GM12801 (cell line): ENCODE measurements at regions not wholly inside any gene's neighbourhood (a gene's known extent, or its start where the extent isn't known, plus 50 kb on each side); places are given as distances from the start of the nearest gene placed in this dataset.

ENCODE experiments used
- TF ChIP-seq, protein P1 (sequence below): IDR thresholded peaks from one replicate; pipeline ENCODE4 v1.5.1; 2011; ENCODE audit warnings: control low read depth; ENCODE audit not compliant: insufficient read length; ENCODE audit errors: extremely low read depth

GRCh38 chr5:99348597-99348996 lies 419.8 kb upstream of the CHD1 start:
- TF ChIP-seq, protein P1, sequence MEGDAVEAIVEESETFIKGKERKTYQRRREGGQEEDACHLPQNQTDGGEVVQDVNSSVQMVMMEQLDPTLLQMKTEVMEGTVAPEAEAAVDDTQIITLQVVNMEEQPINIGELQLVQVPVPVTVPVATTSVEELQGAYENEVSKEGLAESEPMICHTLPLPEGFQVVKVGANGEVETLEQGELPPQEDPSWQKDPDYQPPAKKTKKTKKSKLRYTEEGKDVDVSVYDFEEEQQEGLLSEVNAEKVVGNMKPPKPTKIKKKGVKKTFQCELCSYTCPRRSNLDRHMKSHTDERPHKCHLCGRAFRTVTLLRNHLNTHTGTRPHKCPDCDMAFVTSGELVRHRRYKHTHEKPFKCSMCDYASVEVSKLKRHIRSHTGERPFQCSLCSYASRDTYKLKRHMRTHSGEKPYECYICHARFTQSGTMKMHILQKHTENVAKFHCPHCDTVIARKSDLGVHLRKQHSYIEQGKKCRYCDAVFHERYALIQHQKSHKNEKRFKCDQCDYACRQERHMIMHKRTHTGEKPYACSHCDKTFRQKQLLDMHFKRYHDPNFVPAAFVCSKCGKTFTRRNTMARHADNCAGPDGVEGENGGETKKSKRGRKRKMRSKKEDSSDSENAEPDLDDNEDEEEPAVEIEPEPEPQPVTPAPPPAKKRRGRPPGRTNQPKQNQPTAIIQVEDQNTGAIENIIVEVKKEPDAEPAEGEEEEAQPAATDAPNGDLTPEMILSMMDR: no peak

DNA sequence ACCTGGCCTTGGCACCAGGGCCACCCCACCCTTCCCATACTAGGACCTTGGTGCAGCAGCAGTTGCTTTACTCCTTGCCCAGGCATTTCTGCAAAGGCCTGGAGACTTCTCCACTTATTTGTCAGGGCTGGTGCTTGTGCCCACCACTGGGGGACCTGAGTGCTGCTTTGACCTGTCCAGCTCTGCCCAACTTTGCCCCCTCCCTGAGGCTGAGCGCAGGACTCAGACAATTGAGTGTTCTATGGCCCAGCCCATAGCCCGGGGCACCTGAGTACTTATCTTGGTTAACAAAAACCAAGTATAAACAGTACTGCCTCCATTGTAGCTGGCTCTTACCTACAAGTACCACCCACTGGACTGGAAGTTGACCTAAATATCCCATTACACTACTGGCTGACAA lies 406.1 kb upstream of the CHD1 start:
- TF ChIP-seq, protein P1: no peak

GRCh38 chr5:99331061-99331460 lies 402.3 kb upstream of the CHD1 start:
- TF ChIP-seq, protein P1: no peak

- TF ChIP-seq, protein P1: no peak
Observed at GRCh38 chr5:99320436-99320835, 391.6 kb upstream of the CHD1 start.

GRCh38 chr5:99317136-99317535 lies 388.3 kb upstream of the CHD1 start:
- TF ChIP-seq, protein P1: no peak

- TF ChIP-seq, protein P1: no peak
Observed at GRCh38 chr5:99316484-99316883, 387.7 kb upstream of the CHD1 start.

DNA sequence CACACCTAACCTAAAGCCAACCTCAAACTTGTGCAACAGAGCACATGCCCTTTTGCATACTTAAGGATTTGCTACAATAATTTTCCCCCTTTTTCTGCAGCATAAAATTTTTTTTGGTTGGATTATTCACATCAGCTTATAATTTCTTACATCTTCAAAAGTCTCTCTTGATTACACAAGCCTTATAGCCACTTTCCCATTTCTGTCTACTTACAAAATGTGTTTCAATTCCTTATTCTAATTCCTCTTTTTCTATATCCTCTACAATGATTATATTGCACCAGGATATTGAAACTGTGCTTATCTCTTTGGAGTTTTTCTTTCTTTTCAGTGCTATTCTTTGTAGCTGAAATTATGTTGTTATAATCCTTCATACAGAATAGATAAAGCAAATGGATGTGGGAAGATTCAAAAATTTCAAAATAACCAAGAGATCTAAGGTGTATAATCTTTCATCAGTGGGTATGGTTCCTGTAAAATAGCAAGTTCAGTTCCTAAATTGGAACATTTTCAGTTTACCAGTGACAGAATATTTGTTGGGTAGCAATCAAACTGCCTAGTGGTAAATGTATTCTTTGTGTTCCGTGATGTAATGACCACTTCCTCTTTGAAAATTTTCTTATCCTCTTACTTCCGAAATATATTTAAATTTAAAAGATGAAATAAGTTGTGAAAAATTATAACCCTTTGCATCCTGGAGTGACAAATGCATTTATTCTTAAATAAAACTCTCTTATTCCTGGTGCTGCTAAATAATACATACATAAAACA lies 386.8 kb upstream of the CHD1 start:
- TF ChIP-seq, protein P1: no peak
